GM12864 (cell line): ENCODE measurements at regions not wholly inside any gene's neighbourhood (a gene's known extent, or its start where the extent isn't known, plus 50 kb on each side); places are given as distances from the start of the nearest gene placed in this dataset.

Experiments used
- DNase-seq: peaks from one replicate; pipeline ENCODE4 v3.0.0-alpha.2; 2011; ENCODE audit warnings: low read depth
- H3K4me3 ChIP-seq: 2 replicates; pipeline ENCODE4 v1.5.1; 2011; ENCODE audit warnings: mild to moderate bottlenecking, low read depth, low read length, control low read depth
- CTCF ChIP-seq: IDR thresholded peaks from 2 replicates; pipeline ENCODE4 v1.5.1; 2011; ENCODE audit warnings: low read depth, mild to moderate bottlenecking, moderate library complexity, low read length, control low read depth, inconsistent platforms; ENCODE audit errors: missing control alignments

- no peak overlapping the region for H3K4me3 ChIP-seq
- no peak for TF ChIP-seq CTCF
- no peak for DNase-seq
Measured at GRCh38 chr2:176552501-176553135, 283.4 kb downstream of the MTX2 start.

DNA sequence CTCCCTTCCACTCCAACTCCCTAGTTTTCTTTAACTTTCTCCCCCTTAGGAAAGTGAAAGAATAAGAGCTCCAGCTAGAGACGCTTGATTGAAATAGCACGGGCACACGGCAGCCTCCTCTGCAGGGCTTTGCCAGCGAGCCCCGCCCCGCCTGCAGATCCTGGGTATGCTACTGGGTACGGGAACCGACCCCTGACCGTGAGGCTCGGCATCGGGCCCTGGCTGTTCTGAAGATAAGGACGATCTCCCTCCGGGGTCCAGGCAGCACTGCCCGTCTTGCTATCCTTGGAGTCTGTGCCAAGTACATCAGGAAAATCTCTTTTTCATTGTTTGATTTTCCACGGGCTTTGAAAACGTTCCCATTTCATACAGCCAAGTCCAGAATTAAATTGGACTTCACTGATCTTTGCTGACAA is 284.5 kb downstream of the MTX2 start:
- peak overlapping the region; percentile 19; the same call in 1 of the 2 replicates for H3K4me3 ChIP-seq
- DNase-seq = no peak
- TF ChIP-seq CTCF = no peak

DNA sequence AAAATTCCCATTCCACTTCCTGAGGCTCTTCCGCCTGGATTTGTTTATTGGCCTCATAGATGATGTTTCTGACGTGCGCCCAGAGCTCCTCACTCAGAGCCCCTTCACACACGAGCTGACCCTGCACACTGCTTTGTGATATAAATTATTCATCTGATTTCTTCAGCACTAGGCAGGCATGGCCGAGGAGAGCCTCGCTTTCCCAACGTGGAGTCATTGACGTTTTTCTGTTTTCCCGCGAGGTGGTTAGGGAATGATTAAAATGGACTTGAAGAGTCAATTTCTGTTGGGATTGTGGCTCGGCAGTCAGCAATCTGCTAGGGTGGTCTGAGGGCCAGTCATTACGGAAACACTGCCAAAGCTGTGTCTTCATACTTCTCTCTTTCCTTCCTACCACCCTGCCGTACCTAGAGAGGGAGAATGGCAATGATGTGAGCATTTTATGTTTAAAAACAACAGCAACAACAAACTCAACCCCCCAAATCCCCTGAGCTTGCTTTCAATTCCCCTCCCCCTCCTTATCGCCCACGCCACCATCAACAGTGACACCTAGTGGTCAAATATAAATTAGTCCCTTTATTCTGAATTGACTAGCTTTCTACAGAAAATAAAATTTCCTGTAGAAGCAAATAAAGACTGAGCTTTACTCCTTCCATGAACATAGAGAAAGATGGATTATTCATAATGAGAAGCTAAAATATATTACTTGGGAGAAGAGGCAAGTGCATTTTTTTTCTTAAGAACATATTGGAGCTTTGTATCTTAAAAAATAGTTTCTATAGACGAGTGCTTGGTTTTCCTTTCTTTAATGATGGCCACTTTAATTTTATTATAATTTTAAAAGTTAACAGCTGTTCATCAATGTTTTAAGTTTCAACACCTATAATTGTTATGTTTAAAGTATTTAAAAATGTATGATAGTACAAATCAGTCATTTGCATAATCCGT is 285.1 kb downstream of the MTX2 start:
- peak overlapping the region; percentile 19 for H3K4me3 ChIP-seq
- DNase-seq = no peak
- peak; percentile 69 for TF ChIP-seq CTCF

DNA sequence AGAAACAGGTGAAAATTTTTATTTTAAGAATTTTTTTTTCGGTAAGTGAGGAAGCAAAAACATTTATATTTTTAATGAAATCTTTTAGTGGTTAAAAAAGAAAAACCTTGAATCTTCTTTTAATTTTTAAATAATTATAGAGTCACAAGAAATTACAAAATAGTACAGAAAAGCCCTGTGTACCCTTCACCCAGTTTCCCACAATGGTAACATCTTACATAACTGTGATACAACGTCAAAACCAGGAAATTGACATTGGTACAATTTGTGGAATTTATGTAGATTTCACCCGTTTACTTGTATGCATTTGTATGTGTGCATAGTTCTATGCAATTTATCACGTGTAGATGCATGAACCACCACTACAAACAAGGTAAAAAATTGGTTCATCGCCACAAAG is 285.9 kb downstream of the MTX2 start:
- no peak overlapping the region for H3K4me3 ChIP-seq
- DNase-seq = no peak
- no peak for TF ChIP-seq CTCF

DNA sequence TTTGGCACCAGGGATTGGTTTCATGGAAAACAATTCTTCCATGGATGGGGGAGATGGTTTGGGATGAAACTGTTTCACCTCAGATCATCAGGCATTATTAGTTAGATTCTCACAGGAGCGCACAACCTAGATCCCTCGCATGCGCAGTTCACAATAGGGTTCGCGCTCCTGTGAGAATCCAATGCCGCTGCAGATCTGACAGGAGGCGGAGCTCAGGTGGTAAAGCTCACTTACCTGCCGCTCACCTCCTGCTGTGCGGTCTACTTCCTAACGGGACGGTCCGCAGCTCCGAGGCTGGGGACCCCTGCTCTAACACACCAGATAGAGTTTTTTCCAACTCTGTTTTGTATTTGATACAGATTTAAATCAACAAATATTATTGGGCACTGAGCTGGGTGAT is 286.5 kb downstream of the MTX2 start:
- H3K4me3 ChIP-seq = no peak overlapping the region
- no peak for TF ChIP-seq CTCF
- DNase-seq = no peak

GRCh38 chr2:176556373-176556772 is 287.1 kb downstream of the MTX2 start:
- no peak for DNase-seq
- TF ChIP-seq CTCF = no peak
- no peak overlapping the region for H3K4me3 ChIP-seq
